ENCODE measurements at regions not wholly inside any gene's neighbourhood (a gene's known extent, or its start where the extent isn't known, plus 50 kb on each side); places are given as distances from the start of the nearest gene placed in this dataset.

DNA sequence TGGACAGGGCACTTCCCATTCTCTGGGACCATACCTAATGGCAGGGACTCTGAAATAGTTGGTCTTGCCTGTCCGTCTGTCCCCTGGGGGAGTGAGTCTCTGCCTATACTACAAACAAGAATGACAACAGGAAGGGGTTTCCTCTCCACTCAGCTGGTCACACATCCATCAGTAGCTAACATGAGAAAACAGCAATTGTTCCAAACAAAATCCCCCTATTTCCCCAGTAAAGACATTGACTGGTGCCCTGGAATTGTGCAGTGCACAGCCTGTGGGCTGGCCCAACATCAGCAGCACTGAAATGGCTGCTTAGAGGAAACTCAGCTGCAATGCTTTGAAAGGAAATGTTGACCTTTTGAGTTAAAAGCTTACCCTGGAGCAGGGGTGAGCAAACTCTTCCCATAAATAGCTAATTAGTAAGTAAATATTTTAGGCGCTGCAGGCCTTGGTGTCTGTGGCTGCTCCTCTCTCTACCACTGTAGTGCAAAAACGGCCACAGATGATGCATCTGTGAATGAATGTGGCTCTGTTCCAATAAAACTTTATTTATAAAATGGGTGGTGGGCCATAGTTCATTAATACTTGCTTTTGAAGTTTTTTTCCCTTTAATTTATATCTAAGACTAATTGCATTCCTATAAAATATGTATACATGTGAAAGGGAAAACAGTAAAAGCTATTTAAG, 174.3 kb downstream of the KLF13 start:
- TF ChIP-seq, protein P1, sequence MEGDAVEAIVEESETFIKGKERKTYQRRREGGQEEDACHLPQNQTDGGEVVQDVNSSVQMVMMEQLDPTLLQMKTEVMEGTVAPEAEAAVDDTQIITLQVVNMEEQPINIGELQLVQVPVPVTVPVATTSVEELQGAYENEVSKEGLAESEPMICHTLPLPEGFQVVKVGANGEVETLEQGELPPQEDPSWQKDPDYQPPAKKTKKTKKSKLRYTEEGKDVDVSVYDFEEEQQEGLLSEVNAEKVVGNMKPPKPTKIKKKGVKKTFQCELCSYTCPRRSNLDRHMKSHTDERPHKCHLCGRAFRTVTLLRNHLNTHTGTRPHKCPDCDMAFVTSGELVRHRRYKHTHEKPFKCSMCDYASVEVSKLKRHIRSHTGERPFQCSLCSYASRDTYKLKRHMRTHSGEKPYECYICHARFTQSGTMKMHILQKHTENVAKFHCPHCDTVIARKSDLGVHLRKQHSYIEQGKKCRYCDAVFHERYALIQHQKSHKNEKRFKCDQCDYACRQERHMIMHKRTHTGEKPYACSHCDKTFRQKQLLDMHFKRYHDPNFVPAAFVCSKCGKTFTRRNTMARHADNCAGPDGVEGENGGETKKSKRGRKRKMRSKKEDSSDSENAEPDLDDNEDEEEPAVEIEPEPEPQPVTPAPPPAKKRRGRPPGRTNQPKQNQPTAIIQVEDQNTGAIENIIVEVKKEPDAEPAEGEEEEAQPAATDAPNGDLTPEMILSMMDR (IDR thresholded peaks at IDR 0.05): no peak
- peaks cover 17% of the 10 kb centered on the region for H3K27me3 Mint-ChIP-seq (ENCODE audit: unreplicated experiment)
- no peak for DNase-seq (ENCODE audit: extremely low spot score, unreplicated experiment)
- H3K36me3 Mint-ChIP-seq (ENCODE audit: unreplicated experiment): no peaks in the 10 kb centered on the region
- no peak overlapping the region for H3K4me3 Mint-ChIP-seq (ENCODE audit: unreplicated experiment)
- H3K27ac Mint-ChIP-seq (ENCODE audit: unreplicated experiment): no peak overlapping the region
- no peaks in the 10 kb centered on the region for H3K9me3 Mint-ChIP-seq (ENCODE audit: unreplicated experiment)
- H3K4me1 Mint-ChIP-seq (ENCODE audit: unreplicated experiment): peaks cover 5% of the 10 kb centered on the region

GRCh38 chr15:31501536-31502157, 175.0 kb downstream of the KLF13 start:
- no peak overlapping the region for H3K27ac Mint-ChIP-seq (ENCODE audit: unreplicated experiment)
- DNase-seq (ENCODE audit: extremely low spot score, unreplicated experiment): peak; percentile 80
- peaks cover 17% of the 10 kb centered on the region for H3K27me3 Mint-ChIP-seq (ENCODE audit: unreplicated experiment)
- peaks cover 5% of the 10 kb centered on the region for H3K4me1 Mint-ChIP-seq (ENCODE audit: unreplicated experiment)
- no peaks in the 10 kb centered on the region for H3K36me3 Mint-ChIP-seq (ENCODE audit: unreplicated experiment)
- H3K9me3 Mint-ChIP-seq (ENCODE audit: unreplicated experiment): no peaks in the 10 kb centered on the region
- H3K4me3 Mint-ChIP-seq (ENCODE audit: unreplicated experiment): no peak overlapping the region
- TF ChIP-seq, protein P1 (IDR thresholded peaks at IDR 0.05): no peak

DNA sequence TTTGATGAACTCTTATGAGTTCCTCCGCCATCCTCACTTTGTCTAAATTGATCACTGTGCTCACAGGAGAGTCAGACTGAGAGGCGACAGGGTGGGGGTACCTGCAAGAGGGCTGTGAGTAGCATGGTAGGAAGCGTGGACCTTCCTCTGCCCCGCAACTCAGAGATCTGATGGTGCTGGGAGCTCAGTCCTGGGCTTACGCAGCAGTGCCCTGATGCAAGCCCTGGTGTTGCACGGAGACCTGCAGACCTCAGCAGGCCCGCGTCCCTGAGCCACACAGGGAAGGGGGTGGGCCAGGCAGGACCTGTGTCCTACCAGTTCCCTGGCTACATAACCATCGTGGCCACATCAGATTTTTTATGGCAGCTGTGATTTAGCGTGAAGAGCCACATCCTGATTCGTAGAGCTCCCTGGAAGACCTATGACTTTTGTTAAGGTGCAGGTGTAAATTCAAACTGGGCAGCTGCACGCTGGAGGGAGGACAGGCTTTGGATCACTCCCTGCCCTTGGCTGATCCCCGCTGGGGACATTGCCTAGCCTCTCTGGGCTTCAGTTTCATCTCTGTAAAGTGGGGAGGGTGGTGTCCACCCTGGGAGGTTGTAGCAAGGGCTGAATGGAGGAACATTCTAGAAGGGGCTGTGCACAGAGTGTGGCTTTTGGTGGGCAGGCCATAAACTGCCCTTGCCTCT, 176.1 kb downstream of the KLF13 start:
- no peak overlapping the region for H3K27ac Mint-ChIP-seq (ENCODE audit: unreplicated experiment)
- DNase-seq (ENCODE audit: extremely low spot score, unreplicated experiment): peak; percentile 56

GRCh38 chr15:31503256-31503655, 176.6 kb downstream of the KLF13 start:
- Mint-ChIP-seq H3K36me3 (ENCODE audit: unreplicated experiment) (no peaks in the 10 kb centered on the region), H3K27ac (ENCODE audit: unreplicated experiment) (no peak overlapping the region), H3K27me3 (ENCODE audit: unreplicated experiment) (peaks cover 28% of the 10 kb centered on the region), H3K4me3 (ENCODE audit: unreplicated experiment) (no peak overlapping the region), H3K4me1 (ENCODE audit: unreplicated experiment) (peaks cover 5% of the 10 kb centered on the region), H3K9me3 (ENCODE audit: unreplicated experiment) (no peaks in the 10 kb centered on the region)
- DNase-seq (ENCODE audit: extremely low spot score, unreplicated experiment): peak; percentile 53
- TF ChIP-seq, protein P1 (IDR thresholded peaks at IDR 0.05): no peak

More for the DNA sequence above, 176.1 kb downstream of the KLF13 start:
- Mint-ChIP-seq H3K9me3 (ENCODE audit: unreplicated experiment) (no peaks in the 10 kb centered on the region), H3K36me3 (ENCODE audit: unreplicated experiment) (no peaks in the 10 kb centered on the region), H3K27me3 (ENCODE audit: unreplicated experiment) (peaks cover 22% of the 10 kb centered on the region), H3K4me3 (ENCODE audit: unreplicated experiment) (no peak overlapping the region), H3K4me1 (ENCODE audit: unreplicated experiment) (peaks cover 5% of the 10 kb centered on the region)
- TF ChIP-seq, protein P1 (IDR thresholded peaks at IDR 0.05): no peak
